ENCODE measurements at regions not wholly inside any gene's neighbourhood (a gene's known extent, or its start where the extent isn't known, plus 50 kb on each side); places are given as distances from the start of the nearest gene placed in this dataset.
"Not testable (repeated sequence)": the region's sequence is repeated elsewhere in the genome, so short reads cannot be mapped to it uniquely, and the experiment has no call there.

DNA sequence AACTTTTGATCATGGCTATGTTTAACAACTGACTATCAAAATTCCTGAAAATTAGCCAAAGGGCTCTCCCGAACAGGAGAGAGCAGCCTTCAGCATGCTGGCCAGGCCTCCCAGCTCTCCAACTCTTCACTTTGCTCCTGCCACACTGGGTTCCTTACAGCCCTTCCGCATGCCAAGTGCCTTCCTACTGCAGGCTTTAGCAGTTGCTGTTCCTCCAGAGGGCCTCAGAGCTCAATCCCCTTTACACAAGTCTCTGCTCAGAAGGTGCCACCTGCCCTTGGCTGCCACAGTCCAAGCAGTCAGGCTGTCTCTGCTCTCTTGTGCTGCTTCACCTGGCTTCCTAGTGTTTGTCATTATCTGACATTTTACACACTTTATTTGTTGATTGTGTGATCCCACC is 553.1 kb upstream of the PPP2R3A start:
- DNase-seq: no peak

DNA sequence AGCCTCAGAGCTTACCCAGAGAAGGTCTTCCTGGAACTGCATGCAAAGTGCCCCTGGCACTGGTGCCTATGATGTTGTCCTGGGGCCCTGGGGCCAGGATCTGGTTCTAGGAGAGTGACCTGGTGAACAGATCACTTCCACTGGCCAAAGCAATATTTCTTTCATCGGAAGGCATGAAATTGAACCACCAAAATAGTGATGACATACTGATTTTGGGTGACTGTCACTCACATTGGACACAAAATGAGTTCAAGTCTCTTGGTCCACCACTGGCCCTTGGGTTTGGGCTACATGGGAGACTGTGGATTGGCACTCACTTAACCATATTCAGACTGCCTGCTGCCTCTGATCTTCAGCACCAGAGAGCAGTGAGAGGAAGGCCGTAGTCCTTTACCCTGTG is 549.3 kb upstream of the PPP2R3A start:
- no peak for DNase-seq

DNA sequence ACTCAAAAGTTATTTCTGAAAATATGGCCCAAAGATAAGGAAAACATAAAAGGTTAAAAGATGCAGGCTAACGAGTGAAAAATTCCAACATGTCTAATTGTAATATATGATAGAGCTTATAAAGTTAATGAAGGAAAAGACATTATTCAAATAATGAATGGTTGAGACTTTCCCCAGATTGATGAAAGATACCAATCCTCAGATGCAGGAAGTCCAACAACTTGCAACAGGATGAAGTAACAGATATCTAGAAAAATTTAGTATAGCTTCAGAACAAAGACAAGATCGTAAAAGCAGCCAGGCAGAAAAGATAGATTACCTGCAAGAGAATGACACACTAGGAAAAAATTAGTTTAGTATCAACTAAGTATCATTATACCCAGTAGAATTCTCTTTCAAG is 546.4 kb upstream of the PPP2R3A start:
- DNase-seq: no peak

DNA sequence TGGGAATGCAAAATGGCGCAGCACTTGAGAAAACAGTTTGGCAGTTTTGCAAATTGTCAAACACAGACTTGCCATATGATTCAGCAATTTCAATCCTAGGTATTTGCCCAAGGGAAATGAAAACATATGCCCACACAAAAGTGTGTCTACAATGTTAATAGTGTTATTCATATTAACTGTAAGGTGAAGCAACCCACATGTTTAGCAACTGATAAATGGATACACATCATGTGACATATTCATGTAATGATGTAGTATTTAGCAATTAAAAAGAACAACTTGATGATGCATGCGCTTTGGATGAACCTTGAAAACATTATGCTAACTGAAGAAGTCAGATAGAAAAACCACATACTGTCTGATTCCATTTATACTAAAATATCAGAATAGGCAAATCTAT is 539.0 kb upstream of the PPP2R3A start:
- DNase-seq: no peak

DNA sequence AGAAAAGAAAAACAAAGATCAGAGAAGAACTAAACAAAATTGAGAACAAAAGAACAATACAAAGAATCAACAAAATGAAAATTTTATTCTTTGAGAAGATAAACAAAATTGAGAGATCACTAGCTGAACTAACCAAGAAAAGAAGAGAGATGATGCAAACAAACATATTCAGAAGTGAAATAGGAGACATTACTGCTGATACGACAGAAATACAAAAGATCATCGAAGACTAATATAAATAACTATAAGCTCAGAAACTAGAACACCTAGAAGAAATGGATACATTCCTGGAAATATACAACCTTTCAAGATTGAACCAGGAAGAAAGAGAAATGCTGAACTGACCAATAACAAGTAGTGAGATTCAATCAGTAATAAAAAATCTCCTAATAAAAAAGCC is 533.1 kb upstream of the PPP2R3A start:
- no peak for DNase-seq

DNA sequence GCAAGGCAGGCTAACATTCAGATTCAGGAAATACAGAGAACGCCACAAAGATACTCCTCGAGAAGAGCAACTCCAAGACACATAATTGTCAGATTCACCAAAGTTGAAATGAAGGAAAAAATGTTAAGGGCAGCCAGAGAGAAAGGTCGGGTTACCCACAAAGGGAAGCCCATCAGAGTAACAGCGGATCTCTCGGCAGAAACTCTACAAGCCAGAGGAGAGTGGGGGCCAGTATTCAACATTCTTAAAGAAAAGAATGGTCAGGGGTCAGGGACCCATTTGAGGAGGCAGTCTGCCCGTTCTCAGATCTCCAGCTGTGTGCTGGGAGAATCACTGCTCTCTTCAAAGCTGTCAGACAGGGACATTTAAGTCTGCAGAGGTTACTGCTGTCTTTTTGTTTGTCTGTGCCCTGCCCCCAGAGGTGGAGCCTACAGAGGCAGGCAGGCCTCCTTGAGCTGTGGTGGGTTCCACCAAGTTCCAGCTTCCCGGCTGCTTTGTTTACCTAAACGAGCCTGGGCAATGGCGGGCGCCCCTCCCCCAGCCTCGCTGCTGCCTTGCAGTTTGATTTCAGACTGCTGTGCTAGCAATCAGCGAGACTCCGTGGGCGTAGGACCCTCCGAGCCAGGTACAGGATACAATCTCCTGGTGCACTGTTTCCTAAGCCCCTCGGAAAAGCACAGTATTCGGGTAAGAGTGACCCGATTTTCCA is 526.5 kb upstream of the PPP2R3A start:
- not testable (repeated sequence) for DNase-seq

DNA sequence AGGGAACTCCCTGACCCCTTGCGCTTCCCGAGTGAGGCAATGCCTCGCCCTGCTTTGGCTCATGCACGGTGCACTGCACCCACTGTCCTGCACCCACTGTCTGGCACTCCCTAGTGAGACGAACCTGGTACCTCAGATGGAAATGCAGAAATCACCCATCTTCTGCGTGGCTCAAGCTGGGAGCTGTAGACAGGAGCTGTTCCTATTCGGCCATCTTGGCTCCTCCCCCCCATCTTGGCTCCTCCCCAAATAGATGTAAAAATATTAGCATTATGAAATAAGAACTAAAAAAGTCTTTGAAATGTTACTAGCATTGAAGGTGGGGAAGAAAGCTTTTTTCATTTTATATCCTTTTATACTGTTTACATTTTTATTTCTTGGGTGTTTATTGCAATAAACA is 525.9 kb upstream of the PPP2R3A start:
- DNase-seq: not testable (repeated sequence)

DNA sequence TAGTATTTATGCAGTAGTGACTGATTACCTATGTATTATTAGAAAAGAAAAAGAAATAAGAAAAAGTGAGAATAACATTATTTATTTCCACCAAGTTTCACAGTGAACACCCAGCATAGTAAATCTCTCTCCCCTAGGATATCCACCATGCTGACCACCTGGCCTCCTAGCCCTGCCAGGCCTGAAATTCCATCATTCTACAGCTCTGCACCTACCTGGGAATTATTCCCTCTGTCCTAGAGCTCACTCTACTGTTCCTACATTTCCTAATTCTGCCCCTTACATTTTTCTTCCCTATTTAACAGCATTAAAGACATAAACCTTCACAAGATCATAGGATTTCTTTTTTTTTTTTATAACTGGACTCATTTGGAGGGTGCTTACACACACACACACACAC is 525.3 kb upstream of the PPP2R3A start:
- no peak for DNase-seq

DNA sequence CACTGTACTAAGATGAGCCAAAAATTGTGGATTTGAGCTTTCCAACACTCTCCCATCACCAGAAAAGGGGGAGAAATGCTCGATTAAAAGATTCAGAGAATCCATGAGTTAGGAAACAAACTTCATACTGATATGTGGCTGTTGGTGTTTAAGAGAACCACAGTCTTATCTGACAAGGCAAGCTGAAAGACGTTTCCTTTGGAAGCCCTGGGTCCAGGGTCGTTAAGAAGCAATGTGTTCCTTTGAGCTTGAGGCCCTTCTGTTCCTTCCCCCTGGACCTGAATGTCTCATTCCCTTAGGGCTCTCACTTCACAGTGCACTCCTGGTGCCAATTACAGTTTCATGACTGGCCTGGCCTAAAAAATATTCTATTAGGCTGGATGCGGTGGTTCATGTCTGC is 524.8 kb upstream of the PPP2R3A start:
- no peak for DNase-seq

DNA sequence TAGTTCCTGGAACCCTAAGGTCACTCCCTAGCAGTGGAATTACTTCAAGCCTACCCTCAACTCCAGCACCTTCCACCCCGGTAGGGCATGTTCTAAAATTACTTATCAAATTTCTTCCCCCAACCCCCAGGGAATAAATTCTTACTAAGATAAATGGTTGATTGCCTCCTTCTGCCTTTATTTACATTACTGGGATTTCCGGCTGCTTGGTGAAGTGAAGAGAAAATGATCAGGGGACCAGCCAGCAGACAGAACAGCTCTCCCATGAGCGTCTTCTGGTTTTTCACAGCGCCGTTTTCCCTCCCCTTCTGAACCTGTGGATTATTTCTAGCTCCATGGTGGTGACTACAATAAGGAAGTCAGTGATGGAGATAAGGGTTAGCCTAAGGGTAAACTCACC is 521.5 kb upstream of the PPP2R3A start:
- DNase-seq: no peak

DNA sequence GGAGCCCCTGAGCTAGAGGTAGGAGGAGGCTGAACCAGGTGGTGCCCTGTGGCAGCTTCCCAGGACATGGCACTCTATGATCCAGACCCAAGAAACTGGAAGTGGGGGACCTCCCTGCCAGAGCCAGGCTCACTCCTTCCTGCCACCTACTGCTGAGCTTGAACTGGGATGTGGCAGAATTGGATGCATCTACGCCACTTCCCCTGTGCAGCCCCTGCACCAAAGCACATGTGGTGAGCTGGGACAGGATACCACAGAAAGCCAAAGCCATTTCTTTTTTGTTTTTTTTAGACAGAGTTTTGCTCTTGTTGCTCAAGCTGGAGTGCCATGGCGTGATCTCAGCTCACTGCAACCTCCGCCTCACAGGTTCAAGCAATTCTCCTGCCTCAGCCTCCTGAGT is 518.0 kb upstream of the PPP2R3A start:
- DNase-seq: no peak

DNA sequence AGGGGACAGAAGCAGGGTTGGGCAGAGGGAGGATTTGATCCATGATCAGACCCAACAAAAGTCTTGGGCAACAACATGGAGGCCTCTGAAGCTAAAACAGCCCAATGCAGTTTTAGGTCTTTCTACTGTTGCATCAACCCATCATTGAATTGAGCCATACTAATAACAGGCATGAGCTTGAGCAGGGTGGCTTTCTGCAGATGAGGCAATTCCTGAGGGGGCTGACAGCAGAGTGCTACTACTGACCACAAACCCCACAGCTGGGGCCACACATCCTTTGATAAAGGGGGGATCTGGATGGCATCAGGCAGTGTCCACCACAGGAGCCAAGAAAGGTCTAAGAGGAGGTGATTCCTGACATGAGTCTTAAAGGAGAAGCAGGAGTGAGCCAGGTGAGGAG is 517.0 kb upstream of the PPP2R3A start:
- DNase-seq: no peak

DNA sequence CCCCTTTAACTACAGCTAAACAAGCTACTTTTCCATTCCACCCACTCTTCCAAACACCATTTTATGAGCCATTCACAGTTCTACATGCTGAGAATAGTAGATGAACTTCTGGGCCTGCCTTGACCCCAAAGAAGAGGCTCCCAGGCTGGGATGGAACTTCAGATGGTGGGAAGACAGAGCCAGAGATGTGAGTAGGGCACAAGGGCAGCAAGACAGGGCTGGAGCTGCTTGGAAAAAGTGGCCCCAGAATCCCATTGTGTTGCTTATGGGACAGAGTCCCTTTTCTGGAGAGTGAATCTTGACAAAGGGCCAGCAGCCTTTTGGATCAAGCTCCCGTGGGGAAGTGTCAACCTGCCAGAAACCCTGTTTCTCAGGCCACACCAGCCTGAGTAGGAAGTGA is 516.5 kb upstream of the PPP2R3A start:
- no peak for DNase-seq

DNA sequence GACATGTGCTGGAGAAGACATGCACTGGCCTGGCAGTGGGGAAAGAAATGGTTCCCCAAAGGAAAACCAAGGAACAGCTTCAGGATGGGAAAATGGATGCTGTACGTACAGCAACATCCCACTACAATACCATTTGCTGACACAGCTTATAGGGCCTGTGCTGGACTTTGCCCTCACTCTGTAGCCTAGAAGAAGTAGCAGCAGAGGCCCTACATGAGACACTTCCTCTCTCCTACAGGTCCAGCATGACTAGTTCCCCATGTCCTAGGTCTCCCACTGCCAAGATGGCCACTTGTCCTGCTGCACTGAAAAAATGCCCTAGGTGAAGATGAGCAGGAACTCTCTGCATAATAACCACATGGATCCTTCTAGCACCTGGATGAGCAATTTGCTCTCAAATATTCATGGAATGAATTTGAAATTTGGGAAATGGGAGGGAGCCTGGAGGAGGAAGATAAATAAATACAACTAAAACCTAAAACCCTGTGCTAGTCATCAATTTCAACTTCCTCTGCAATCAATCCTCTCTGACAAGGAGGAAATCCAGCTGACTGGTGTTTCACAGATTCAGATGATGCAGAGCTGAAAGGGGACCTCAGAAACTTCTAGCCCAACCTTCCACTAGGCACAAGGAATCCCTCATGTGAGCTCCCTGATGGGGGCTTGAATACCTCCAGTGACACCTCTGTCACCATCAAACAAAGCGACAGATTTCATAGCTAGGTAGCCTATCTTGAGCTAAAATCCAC is 514.3 kb upstream of the PPP2R3A start:
- no peak for DNase-seq

DNA sequence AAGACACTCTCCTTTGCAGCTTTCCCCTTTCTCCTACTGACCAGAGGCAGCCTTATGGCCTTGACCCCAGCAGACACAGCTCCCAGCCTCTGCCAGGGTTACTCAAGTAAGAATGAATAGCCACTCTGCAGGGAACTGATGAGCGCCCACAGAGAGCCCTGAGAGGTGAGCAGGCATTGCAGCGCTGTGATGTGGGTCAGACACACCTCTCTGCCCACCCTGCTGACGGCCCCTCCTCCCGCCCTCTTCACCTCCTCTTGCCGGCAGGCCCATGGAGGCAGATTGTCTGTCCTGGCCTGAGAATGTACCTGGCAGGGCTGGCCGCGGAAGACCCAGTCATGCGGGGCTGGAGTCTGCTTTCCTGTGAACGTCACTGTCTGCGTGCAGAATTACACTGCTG is 512.6 kb upstream of the PPP2R3A start:
- no peak for DNase-seq

DNA sequence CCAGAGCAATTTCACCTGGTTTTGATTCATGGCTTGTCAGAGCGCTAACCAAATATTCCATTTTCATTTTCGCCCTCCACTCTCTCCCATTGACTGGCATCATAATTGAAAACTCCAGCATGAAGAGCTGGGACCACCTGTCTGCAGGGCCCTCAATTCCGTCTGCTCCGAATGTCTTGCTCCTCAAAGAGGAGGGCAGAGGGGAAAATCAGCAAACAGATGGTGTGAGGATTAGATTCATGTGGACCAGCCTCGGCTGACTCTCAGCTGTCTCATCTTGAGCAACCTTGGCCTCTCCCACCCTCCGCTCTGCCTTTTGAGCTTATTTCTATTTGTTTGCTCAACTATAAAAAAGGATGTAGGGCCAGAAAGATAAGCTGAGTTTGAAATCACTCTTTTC is 512.2 kb upstream of the PPP2R3A start:
- DNase-seq: no peak

DNA sequence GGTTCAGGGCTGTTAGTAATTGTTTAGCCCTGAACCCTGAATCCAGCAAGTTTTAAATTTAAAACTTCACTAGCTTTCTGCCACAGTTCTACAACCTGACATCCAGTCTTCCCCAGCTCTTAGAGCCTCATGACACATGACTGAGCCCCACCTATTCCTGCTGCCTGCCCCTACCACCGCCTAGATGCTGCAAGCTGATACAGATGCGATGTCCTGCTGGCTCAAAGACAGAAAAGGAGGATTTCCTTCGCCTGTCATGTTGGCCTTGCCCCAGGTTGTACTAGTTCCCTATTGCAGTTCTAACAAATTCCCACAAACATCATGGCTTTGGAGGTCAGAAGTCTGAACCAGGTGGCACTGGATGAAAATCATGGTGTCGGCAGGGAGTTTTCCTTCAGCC is 510.6 kb upstream of the PPP2R3A start:
- no peak for DNase-seq

DNA sequence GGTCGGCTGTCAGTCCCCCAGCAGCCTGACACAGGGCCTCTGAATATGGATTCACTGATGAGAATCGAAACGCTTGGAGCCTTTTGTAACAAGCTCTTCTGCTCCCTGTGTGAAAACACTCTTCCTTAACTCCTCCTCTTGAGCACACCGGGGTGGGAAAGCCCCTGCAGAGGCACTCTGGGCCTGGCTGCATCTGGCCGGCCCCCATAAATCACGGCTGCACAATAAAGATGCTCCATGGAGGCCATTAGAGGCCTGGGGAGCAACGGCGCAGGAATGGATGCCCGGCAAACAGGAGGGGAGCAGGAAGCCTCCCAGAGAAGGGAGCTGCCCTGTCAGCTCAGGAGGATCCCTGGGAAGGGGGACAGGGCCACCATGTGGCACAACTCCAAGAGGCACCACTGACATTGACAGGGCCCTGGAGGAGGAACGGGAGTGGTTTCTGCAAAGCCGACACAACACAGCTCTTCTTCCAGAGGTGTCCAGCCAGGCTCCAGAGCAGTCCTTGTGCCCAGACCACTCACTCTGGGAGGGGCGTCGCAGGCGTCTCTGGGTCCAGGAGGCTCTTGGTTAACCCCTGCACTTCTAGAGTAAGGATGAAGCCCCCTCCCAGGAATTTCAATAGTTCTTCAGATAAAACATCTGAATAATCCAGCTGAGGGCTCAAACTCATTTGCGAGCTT is 509.3 kb upstream of the PPP2R3A start:
- DNase-seq: no peak

DNA sequence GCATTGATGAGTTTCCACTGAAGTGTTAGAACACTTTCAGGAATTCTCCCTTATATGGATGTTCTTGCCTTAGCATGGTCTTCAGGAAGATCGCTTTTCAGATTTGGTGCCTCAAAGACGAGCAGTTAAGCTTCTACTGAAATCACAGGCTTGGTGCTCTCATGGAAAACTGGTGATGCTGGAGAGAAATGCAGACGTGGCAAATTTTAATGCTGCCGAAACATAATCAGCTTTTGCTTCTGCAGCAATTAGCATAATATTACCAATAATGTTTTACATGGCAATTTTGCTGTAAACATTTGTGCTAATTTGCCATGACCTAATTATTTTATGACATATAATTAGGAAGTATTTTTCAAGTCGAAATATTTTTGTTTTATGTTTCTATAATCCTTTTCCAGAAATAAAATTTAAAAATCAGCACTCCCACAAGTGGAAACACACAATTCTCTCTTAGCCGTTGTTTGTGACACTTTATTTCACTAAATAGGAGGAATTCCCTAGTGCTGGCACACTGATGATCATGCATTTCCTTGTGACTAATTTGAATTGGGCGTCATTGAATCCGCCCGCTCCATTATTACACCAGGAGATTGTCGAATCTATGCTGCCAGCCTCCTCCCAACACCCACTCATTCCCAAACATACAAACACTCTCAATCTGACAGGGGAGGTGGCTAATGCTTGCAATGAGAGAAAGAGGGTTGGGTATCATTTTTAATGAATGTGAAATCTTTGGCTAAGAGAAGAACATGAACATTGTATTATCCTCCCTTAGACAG is 506.8 kb upstream of the PPP2R3A start:
- DNase-seq: no peak

DNA sequence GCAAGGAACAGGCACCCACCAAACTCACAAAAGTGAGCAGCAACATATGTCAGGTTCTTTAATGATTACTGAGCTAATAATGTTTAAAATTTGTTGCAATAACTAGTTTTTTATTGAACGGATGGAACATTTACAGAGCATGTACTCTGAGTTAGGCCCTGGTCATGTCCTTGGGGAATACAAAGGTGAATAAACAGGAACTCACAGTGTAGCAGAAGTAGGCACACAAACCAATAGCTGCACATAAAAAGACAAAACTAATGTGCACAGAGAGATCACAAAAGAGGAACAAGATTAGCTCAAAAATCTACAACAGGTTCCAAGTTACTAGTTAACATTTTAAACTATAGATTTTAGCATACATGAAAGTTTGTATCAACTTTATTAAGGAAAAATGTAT is 505.3 kb upstream of the PPP2R3A start:
- DNase-seq: no peak

DNA sequence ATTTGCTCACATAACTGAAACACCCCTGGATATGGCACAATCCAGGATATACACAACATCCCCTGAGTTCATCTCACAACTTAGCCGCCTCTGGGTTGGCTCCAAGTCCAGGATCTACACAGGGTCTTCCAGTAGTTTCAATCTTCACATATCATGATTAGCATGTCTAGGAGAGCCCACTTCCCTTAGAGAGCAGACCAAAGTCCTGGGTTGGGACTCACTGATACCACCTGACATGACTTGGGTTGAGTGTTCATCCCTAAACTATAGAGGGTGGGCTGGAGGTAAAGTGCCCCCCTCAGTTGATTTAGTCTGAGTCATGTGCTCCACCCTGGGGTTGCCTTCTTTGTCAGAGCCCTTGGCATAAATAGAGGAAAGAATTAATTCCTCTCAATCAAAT is 493.6 kb upstream of the PPP2R3A start:
- DNase-seq: no peak

DNA sequence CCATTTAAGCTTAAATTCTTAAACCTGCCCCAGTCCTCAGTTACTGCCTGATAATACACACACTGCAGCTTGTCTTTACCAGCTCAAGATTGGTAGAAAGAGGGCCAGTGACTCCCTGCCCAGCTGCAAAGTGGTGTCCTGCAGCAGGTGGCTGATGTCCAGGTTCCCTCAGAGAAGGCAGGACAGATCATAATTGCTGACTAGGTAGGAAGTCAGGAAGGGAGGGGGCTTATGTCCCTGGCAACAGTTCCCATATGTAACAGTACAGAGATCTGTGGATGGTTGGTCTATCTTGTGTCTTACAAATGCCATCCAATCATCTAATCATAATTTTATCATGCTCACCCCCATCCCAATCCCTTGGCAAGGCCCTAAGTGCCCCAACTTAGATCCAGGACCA is 492.1 kb upstream of the PPP2R3A start:
- DNase-seq: no peak

DNA sequence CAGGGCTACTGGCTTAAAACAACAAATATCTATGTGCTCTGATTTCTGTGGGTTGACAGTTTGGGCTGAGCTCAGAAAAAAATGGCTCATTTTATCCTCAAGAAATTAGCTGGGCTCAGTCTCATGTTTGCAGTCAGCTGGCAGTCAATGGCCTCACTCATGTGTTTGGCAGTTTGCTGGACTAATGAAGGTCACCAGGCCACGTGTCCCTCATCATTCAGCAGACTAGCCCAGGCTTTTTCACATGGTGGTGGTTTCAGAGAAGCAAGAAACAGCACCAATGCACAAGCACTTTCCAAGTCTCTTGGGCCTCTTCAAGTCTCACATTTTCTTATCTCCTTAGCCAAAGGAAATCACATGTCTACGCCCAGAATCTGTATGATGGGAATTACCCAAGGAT is 478.3 kb upstream of the PPP2R3A start:
- DNase-seq: no peak
